NOMO-1 treated with DMSO at 0.1 percent for 48 hours (cell line): ENCODE measurements at regions not wholly inside any gene's neighbourhood (a gene's known extent, or its start where the extent isn't known, plus 50 kb on each side); places are given as distances from the start of the nearest gene placed in this dataset.
"Not testable (repeated sequence)": the region's sequence is repeated elsewhere in the genome, so short reads cannot be mapped to it uniquely, and the experiment has no call there.

Experiments
- DNase-seq: peaks from one replicate; lab custom pipeline; 2025; ENCODE audit not compliant: unreplicated experiment; lab: John Stamatoyannopoulos, UW

DNA sequence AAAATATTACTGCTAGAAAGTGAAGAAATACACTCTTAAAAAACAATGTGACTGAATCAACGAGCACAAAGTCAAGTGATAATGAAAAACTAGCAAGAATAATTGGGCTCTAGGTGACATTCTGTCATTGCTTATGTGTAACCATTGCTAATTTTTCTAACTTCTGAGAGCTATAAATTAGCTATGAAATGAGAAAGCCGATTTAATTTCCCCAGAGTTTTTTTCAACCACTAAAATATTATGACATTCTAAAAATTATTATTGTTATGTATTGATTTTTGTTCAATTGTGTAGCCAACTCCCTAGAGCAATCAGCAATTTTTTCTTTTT lies 458.6 kb upstream of the ATXN8OS start:
- DNase-seq = no peak

DNA sequence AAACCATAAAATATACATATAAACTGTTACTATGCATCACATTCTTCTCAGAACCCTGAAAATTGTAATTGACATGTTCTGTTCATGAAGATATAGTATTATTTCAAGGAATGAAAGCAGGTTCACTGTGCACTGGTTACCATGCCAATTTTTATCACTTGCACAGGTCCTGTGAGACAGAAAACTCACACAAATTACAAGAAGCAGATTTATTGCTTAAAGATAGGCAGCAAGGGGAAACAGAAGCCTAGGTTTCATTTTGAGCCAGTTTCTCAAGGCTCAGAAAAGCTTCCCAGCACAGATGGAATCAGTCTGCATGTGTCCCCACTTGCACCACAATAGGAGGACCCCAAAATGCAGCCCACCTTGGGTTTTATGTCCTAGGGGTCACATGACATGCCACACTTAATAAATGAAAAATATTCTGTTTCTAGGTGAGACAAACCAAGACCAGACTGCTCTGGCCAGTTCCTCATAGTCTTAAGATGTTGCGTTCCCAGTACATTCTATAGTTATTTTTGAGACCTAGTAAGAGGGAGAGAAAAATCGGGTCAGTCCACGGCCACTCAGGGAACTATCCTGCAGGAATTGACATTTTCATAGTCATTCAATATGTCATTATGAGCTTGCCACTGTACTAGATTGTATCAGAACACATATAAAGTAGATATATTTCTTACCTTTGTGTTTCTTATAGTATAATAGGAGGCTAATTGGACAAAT lies 459.1 kb upstream of the ATXN8OS start:
- DNase-seq = no peak

DNA sequence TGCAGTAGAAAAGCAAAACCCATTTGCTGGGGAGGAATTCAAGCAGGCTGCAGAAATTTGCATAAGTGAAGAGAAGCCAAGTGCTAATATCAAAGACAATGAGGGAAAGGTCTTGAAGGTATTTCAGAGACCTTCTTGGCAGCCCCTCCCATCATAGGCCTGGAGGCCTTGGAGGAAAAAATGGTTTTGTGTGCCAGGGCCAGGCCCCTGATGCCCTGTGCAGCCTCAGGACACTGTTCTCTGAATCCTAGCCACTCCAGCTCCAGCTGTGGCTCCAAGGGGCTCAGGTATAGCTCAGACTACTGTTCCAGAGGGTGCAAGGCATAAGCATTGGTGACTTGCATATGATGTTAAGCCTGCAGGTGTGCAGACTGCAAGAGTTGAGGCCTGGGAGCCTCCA lies 463.2 kb upstream of the ATXN8OS start:
- DNase-seq = no peak

DNA sequence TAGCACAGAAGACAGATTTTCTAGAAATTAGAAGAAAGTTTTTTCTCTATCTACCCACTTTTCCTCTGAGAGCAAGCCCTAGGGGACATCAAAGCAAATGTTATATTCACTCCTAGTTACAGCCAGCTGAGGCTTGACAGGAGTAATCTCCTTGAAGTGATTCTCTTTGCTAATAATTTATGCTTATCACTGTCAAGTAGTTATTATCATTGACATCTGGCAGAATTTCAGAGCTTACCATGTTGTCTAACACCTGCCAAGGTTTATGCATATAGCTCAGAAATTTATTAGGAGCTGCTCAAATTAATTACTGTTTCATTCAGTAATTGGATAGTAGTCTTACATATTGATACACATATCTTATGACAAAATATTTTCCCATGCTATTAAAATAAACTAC lies 465.9 kb upstream of the ATXN8OS start:
- no peak for DNase-seq

DNA sequence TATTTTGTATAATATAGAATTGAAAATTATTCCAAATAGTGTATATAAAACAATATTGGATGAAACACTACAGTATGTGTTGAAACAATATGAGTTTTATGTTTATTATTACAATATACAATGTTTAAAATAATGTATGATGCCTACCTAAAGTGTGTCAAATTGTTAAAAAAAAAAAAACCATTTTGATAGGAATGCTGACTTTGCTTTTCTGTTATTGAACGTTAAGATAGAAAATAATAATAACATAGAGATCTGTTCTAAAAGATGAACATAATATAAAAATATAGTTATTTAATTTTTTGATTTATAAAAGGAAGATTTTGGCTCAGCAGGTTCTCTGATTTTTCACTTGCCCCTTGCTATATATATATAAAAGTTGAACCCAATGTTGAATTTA lies 474.6 kb upstream of the ATXN8OS start:
- no peak for DNase-seq

DNA sequence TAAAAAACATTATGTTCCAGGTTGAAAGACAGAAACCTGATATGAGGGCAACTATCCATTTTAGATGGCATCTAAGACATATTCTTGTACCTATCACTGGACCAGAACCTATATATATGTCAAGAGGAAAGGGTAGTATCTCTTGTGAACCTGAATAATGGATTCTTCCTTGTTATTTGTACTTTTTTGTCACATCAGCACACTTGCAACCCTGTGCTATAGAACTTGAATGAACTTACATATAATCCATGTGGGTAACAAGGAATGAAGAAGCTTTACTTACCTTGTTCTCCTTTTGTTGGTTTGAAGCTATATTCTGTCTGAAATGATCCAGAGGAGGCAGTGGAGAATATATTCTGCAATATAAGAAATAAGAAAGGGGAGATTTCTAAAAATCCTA lies 483.7 kb upstream of the ATXN8OS start:
- DNase-seq = no peak

DNA sequence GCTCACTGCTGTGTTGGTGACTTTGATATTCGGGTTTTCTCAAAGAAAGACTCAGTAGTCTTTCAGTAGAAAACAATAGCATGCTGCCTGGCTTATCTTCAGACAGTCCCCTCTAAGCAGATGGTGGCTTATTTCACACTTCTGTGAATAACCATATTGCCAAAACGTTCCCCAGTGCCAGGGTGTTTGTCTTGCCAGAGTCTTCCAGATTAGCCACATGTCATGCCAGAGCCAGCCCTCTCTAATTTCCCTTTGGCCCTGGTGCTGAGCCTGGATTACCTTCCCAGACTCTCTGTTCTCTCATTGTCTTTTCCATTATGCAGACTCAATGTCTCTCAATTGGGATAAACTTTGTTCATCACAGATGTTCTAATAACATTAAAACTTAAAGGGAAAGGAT lies 488.0 kb upstream of the ATXN8OS start:
- no peak for DNase-seq

DNA sequence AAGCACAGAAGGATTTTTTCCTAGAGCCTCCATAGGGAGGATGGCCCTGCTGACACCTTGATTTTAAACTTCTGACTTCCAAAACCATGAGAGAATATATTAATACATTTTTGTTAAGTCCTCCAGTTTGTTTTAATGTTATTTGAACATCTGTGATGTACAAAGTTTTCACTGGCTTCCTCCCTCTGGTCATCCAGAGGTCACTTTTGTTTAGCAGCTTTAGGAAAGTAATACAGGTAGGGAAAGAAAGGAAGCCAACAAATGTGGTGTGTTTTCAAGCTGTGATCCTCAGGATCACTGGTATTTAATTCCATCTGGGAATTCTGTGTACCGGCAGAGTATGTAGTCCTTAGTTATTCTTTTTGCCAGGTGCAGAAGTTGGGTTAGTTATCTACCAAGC lies 488.8 kb upstream of the ATXN8OS start:
- DNase-seq = no peak

DNA sequence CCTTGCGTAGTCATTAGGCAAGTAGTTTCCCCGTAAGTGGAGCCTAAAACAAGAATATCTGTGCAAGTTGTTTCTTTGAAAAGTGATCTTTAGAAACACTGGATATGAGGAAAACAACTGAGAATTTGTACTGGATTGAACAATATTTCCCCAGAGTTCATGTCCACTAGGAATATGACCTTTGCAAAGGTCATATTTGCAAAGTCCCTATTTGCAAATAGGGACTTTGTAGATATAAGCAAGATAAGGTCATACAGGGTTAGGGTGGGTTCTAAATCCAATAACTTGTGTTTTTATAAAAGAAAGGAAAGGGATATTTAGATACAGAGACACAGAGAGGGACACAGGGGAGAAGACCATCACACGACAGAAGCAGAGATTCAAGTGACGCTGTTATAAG lies 489.2 kb upstream of the ATXN8OS start:
- DNase-seq = no peak

DNA sequence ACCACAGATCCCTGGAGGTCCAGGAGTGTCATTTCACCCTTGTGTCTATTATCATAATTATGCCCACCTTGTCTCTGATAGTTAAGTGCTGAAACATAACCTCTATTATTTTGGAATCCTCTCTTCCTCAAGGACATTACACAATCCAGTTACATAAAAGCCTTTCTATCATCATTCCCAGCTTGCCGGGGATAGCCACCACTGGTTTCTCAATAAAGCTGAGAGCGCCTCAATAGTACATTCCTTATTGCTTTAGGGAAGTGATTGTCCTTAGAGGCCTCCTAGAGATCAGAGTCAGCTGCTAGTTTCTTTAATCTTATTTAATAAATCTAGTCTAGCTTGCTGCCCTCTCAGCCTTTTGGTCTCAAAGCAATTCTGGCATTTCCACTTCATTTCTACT lies 490.0 kb upstream of the ATXN8OS start:
- no peak for DNase-seq

DNA sequence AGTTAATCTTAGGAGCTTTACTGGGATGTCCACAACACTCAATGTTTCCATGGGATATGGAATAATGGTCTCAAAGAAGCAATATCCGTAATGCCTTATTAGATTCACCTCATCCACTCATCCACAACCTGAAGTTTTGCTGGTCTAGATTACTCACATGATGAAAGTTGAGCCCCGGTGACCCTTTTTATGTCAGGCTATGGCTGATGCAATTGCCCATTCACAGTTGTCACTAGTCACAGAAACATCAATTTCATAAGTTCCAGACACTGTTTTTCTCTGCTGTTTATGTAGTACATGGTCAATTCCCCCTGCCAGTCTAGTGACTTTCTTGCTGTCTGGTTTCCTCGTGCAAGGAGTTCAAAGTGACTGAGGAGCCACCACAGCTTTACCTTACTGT lies 491.2 kb upstream of the ATXN8OS start:
- no peak for DNase-seq

DNA sequence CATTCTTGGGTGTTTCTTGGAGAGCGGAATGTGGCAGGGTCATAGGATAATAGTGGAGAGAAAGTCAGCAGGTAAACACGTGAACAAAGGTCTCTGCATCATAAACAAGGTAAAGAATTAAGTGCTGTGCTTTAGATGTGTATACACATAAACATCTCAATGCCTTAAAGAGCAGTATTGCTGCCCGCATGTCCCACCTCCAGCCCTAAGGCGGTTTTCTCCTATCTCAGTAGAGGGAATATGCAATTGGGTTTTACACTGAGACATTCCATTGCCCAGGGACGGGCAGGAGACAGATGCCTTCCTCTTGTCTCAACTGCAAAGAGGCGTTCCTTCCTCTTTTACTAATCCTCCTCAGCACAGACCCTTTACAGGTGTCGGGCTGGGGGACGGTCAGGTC lies 492.6 kb upstream of the ATXN8OS start:
- DNase-seq = not testable (repeated sequence)

DNA sequence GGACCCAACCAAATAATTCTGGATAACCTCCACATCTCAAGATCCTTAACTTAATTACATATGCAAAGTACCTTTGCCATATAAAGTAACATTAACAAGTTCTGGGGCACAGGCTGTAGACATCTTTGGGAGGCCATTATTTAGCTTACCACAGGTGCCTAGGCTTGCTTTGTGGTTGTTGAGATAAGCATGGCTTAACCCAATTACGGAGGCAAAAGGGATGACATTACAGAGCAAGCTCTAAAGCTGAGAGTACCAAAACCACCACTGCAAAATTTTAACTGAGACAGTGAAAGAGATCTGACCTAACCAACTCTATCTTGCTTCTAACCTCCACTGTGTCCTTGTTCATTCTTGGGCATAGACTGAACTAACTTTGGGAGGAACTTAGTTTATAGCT lies 502.9 kb upstream of the ATXN8OS start:
- no peak for DNase-seq

DNA sequence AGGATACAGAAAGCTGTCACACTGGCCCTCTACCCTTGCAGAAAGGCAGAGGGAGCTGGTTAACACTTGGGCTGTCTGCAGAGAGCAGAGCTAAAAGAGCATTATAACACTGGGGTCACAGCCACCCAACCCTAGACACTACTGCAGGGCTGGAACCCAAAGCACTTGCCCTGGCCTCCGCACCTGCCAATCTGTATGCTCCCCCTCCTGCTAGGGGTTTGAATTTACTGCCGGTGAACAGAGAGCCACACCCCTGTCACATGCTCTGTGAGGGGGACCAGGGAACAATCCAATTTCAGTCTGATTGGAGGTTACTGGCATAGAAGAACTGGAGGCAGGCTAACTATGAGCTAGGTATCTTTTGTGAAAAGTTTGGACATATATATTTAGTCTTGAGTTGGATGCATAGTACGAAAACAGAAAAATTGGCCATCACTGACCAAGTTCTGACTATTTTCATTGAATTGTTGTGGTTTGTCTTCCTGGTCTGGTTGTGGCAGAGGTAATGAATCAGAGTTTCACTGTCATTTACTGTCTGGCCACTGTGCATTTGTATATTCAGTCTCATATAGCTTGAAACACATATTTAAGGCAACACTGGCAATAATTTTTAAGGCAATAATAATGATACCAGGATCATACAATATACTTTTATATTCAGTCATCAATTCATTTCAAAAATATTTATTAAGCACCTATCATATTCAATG lies 504.3 kb upstream of the ATXN8OS start:
- no peak for DNase-seq

DNA sequence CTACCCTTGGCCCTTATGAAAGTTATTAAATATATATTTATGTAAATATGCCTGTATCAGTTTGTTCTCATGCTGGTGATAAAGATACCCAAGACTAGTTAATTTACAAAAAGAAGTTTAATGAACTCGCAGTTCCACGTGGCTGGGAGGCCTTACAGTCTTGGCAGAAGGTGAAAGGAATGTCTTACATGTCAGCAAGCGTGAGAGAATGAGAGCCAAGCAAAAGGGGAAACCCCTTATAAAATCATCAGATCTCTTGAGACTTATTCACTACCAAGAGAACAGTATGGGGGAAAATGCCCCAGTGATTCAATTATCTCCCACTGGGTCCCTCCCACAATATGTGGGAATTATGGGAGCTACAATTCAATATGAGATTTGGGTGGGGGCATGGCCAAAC lies 506.0 kb upstream of the ATXN8OS start:
- DNase-seq = no peak

DNA sequence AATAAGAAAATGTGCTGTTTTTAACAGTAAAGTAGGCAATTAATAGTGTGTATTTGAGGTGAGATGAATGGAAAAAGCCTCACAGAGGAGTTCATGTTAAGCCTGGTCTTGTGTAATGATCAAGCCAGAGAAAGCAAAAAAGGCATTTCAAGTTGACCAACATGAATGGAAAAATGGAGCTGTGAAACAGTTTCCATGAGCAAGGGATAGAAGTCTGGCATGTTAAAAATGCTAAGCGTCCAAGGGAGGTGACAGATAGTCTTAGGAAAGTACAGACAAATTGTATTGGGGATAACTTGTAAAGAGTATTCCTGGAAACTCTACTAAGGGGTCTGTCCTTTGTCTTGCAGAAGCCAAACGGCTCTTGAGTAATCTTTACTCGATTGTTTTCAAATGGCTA lies 506.8 kb upstream of the ATXN8OS start:
- no peak for DNase-seq

DNA sequence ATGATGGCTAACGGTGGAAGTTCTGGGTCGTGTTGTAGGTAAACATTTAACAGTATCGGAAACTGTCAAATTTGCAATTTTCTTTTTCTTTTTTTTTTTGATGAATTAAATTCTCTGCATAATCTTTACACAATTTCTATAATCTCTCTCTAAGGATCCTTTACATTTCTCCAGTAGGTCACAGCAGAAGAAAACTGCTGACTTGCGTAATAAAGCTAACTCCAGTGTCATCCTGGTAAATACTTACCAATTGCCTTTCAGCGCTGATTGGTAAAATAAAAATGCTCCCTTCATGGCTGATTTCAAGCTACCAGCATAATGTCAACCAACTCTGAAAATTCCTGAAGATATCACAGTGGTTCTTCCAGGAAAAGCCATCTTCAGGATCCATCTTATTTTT lies 510.5 kb upstream of the ATXN8OS start:
- DNase-seq = no peak

DNA sequence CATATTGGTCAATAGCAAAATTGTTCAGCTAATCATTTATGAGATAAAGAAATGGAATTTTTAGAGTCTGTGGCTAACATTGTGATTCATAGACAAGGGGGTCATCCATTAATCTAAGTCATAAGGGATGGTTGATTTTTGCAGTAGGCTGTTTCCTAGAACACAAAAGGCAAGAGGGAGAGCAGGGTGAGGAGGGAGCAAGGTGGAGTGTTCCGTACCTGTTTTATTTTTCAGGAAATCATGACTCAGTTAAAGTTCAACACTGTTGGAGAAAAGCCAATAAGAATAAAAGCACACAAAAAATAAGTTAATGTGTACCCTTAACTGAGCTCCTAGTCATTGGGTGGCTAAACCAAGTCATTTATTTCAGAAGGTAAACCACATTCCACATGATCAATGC lies 512.4 kb upstream of the ATXN8OS start:
- DNase-seq = no peak

DNA sequence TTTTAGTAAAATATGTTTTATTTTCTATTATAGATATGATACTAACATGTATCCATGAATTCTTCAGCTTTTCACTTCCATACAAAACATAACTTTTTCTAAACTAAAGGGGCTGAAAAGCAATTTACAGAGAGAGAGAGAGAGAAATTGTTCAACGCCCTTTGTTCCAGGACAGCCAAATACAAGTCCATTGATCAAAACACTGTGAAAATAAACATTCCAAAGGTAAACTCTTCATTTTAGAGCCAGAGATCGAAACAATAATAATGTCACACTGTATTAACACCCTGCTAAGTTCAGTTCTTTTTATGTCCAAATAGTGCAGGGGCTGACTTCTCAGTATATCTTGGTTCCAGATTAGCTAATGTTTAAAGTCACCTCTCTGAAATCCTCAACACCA lies 516.2 kb upstream of the ATXN8OS start:
- DNase-seq = no peak

DNA sequence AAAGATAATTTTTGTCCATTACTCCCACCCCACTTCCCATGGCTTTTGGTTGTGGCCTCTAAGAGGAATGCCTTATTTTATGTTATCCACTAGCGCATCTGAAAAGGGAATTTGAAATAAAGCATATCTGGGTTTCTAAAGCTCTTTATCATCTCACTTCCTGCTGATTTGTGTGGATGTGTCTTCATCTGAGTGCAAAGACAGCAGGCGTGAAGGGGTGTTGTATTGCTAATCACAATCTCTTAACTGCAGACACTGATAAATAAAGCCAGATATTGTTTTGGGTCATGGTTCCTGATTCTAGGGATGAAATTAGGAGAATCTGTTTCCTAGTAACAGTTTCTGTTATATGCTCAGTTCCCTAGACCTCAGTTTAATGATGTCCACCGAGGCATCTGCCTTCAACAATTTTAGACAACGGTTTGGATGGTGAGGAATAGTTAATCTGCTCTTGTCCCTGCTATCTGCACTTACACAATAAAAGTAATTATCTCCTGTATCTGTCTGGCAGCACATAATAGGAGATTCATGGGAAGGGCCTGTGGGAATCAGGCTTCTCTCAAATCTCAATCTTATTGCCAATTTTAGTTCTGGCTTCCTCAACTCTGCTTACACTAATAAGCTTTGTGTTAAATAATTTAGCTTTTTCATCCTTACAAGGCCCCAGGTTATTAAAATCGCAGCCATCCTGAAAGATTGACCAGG lies 517.9 kb upstream of the ATXN8OS start:
- DNase-seq = no peak

DNA sequence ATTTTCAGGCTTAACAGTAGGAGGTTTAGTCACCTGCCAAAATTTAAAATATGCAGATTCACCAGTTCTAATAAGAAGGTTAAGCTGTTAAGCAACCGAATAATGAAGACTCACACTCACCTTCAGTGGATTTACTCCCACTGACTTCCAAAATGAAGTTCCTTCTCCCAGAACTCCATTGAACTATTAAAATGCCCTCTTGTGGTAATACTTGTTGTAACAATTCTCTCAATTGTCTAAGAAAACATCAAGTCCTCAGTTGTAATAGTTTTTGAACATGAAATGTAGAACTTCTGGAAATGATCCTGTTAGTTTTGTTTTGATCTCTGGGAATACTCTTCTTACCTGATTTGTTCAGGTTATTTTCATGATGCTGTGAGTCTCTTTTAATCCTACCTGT lies 522.0 kb upstream of the ATXN8OS start:
- no peak for DNase-seq

DNA sequence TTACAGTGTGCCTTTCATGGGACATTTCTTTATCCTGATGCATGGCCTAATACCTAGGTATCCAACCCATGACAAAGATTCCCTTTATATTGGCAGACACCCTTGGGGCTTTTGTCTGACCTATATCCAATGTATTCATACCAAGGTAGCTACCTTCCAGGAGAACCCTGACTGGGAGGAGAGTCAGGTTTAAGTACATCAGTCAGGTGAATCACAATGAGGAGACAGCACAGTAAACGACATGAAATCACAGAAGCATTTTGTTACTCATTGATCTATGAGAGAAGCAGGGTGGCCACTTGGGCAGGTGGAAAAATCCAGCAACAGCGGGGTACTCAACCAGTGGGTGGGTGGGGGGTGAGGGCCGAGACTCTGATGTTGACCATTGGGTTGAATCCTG lies 527.4 kb upstream of the ATXN8OS start:
- no peak for DNase-seq

DNA sequence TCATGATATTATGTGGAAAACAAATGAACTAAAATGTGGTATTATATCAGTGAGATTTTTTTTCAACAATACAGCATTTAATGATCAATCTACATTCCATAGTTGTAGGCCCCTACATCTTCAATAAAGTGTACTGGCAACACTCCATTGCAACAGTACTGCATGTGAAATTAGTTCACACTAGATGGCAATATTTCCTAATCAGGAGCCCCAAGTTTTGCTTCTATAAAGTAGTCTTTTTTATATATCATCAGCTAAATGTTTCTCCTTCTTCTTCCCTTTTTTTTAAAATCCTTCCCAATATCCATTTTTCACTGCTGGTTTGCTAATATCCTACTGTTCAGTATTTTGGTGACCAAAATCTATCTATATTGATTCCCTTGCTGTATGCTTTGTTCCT lies 528.3 kb upstream of the ATXN8OS start:
- DNase-seq = no peak
